Duodenal mucosa (tissue), 2 donors: ENCODE measurements at regions not wholly inside any gene's neighbourhood (a gene's known extent, or its start where the extent isn't known, plus 50 kb on each side); places are given as distances from the start of the nearest gene placed in this dataset.
"Not testable (repeated sequence)": the region's sequence is repeated elsewhere in the genome, so short reads cannot be mapped to it uniquely, and the experiment has no call there.

ENCODE experiments used
- H3K27ac ChIP-seq: one replicate; pipeline ENCODE4 v1.7.0; 2013; ENCODE audit warnings: low read depth, low read length
- H3K27me3 ChIP-seq, 2 donors: one replicate each; pipeline ENCODE4 v1.7.0; 2013; ENCODE audit warnings: low read length in 2 of 2, control low read depth in 1 of 2; ENCODE audit not compliant: insufficient read depth in 2 of 2, control insufficient read depth in 1 of 2
- H3K36me3 ChIP-seq, 2 donors: one replicate each; pipeline ENCODE4 v1.7.0; 2013; ENCODE audit warnings: low read length in 2 of 2, control low read depth in 1 of 2; ENCODE audit not compliant: insufficient read depth in 2 of 2, control insufficient read depth in 1 of 2
- H3K4me1 ChIP-seq, 2 donors: one replicate each; pipeline ENCODE4 v1.7.0; 2013; ENCODE audit warnings: low read length in 2 of 2, control low read depth in 1 of 2; ENCODE audit not compliant: insufficient read depth in 2 of 2, control insufficient read depth in 1 of 2
- H3K4me3 ChIP-seq, 2 donors: one replicate each; pipeline ENCODE4 v1.7.0; 2013; ENCODE audit warnings: low read length in 2 of 2, low read depth in 1 of 2
- H3K9ac ChIP-seq, 2 donors: one replicate each; pipeline ENCODE4 v1.7.0; 2013; ENCODE audit warnings: low read length in 2 of 2, low read depth in 1 of 2
- H3K9me3 ChIP-seq, 2 donors: one replicate each; pipeline ENCODE4 v1.7.0; 2013; ENCODE audit warnings: low read length in 2 of 2, control low read depth in 1 of 2; ENCODE audit not compliant: control insufficient read depth in 1 of 2

DNA sequence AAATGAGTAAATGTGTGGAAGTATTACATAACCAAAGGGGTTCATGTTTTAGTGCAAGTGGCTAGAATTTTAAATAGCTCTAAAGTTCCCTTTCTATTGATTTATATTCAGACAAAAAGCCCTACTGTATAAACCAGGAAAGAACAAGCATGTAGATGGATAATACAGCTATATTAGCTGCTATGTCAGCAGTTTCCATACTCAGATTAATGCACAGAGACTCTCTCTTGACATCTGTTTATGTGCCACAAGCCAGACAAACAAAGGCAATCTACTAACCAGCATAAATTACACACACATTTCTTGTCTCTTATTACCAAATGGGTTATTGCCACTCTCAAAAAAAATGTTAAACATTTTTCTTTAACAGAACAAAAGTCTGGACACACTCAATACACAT is 760.1 kb upstream of the NECTIN3 start:
- Histone ChIP-seq H3K27me3 (no peaks in the 10 kb centered on the region), H3K9me3 (no peaks in the 10 kb centered on the region), H3K36me3 (no peaks in the 10 kb centered on the region), H3K27ac (no peak overlapping the region), H3K4me1 (no peaks in the 10 kb centered on the region), H3K9ac (no peak overlapping the region), H3K4me3 (no peak overlapping the region)

DNA sequence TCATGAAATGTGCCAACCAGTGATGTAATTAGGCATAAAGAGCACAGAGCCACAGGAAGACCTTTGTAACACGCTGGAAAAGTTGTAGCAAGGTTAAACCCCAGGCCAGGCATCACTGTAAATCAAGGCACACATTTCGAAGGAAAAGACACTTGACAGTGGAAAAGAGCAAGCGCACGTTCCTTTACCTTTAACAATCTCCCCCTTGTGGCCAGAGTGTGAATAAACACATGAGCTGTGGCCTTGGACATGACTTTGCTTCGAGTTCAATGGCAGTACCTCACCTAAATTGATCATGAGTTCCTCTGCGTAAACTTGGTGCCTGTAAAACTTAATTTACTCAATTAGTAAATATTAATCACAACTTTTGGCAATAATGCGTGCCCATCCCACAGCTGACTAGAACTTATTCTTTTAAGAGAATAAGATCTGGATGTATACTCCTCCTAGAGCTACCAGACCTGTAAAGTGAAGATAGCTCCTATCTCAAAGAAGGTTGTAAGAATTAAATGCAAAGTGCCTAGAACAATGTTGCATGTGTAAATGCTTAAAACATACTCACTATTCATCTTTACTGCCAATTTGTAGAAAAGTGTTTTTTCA is 757.0 kb upstream of the NECTIN3 start:
- Histone ChIP-seq H3K27me3 (no peaks in the 10 kb centered on the region), H3K36me3 (no peaks in the 10 kb centered on the region), H3K9me3 (no peaks in the 10 kb centered on the region), H3K27ac (no peak overlapping the region), H3K4me3 (no peak overlapping the region), H3K4me1 (no peaks in the 10 kb centered on the region), H3K9ac (no peak overlapping the region)

DNA sequence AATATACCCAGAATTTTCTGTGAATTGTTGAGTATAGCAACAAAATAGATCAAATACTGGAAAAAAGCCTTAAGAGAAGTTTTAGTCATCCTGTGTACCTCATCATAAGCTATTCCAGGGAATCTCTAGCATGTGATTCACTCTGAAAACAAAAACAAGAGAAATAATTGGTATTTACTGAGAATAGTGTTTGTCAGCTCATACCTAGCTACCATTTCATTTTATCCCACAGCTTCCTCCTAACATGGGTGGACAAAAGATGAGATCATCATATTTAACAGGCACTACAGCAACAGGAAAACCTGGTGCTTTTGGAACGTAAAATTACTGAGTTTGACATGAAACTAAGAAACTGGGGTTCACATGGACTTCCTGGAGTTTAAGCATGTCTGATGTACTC is 753.5 kb upstream of the NECTIN3 start:
- Histone ChIP-seq H3K27me3 (no peaks in the 10 kb centered on the region), H3K36me3 (no peaks in the 10 kb centered on the region), H3K9me3 (no peaks in the 10 kb centered on the region), H3K27ac (no peak overlapping the region), H3K4me3 (no peak overlapping the region), H3K9ac (no peak overlapping the region), H3K4me1 (no peaks in the 10 kb centered on the region)

DNA sequence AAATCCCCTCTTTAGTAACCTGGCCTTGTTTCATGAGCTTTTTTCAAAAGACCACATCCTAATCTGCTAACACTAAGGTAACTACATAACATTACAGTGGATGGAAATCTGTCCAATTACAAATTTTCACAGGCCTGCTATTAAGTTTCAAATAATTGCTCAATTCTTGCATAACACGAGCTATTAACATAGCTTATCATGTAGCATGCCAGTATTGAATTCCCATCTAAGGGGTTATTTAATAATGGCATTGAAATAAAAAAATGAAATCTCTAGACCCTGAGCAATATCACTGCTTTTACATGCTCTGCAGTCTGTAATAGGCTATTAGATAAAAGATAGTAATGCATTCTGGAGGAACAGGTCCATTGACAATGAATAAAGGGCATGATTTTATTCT is 748.3 kb upstream of the NECTIN3 start:
- no peaks in the 10 kb centered on the region for H3K27me3 ChIP-seq
- H3K9ac ChIP-seq = no peak overlapping the region
- H3K36me3 ChIP-seq = no peaks in the 10 kb centered on the region
- no peak overlapping the region for H3K4me3 ChIP-seq
- no peaks in the 10 kb centered on the region for H3K4me1 ChIP-seq
- H3K27ac ChIP-seq = no peak overlapping the region
- H3K9me3 ChIP-seq = no peaks in the 10 kb centered on the region

DNA sequence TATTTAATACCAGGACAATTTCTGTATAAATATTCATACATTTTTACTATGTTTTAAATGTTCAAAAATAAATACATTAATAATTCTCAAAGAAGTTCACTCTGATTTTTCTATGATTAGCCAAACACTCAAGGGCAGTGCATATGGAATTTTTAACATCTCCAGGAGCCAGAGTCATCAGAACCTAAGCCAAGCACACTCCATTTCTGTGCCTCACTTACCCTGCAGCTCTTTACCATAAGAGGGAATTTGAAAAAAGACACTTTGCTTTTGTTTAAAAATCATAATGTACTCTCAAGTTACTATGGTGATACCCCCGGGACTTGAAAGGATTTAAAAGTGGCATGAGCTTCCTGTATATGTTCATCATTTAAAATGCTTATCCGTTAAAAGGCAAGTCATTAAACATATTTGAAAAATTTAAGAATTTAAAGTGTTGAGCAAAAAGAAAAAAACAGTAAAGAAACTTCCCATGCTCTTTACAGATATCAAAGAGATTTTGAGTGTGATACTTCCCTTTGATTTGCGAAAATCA is 747.4 kb upstream of the NECTIN3 start:
- Histone ChIP-seq H3K4me1 (no peaks in the 10 kb centered on the region), H3K36me3 (no peaks in the 10 kb centered on the region), H3K9ac (no peak overlapping the region), H3K4me3 (no peak overlapping the region), H3K27me3 (no peaks in the 10 kb centered on the region), H3K27ac (no peak overlapping the region), H3K9me3 (peaks cover 0 to 3% of the 10 kb centered on the region in 2 donors)

DNA sequence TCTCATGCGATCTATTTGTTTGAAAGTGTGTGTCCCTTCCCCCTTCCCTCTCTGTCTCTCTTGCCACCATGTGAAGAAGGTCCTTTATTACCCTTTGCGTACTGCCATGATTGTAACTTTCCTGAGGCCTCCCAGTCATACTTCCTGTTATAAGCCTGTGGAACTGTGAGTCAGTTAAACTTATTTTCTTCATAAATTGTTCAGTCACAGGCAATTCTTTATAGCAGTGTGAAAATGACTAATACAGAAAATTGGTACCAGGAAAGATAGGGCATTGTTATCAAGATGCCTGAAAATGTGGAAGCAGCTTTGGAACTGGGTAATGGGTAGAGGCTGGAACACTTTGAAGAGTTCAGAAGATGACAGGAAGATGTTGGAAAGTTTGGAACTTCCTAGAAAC is 743.7 kb upstream of the NECTIN3 start:
- Histone ChIP-seq H3K27me3 (no peaks in the 10 kb centered on the region), H3K4me1 (no peaks in the 10 kb centered on the region), H3K9me3 (peaks cover 0 to 3% of the 10 kb centered on the region in 2 donors), H3K9ac (no peak overlapping the region), H3K36me3 (no peaks in the 10 kb centered on the region), H3K4me3 (no peak overlapping the region), H3K27ac (no peak overlapping the region)

DNA sequence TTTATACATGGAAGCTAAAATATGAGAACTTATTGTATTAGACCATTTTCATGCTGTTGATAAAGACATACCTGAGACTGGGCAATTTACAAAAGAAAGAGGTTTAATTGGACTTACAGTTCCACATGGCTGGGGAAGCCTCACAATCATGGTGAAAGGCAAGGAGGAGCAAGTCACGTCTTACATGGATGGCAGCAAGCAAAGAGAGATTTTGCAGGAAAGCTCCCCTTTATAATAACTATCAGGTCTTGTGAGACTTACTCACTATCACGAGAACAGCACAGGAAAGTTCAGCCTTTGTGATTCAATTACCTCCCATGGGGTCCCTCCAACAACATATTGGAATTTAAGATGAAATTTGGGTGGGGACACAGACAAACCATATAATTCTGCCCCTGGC is 740.1 kb upstream of the NECTIN3 start:
- H3K27me3 ChIP-seq, H3K4me1 ChIP-seq, H3K4me3 ChIP-seq, H3K36me3 ChIP-seq, H3K9ac ChIP-seq, H3K27ac ChIP-seq, H3K9me3 ChIP-seq: not testable (repeated sequence)

DNA sequence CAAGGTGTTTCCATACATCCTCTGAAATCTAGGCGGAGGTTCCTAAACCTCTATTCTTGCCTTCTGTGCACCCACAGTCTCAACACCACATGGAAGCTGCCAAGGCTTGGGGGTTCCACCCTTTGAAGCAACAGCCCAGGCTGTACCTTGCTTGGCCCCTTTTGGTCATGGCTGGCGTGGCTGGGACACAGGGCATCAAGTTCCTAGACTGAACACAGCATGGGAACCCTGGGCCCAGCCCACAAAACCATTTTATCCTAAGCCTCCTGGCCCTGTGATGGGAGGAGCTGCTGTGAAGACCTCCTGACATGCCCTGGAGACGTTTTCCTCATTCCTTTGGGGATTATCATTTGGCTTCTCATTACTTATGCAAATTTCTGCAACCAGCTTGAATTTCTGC is 739.0 kb upstream of the NECTIN3 start:
- H3K4me1 ChIP-seq = no peaks in the 10 kb centered on the region
- H3K27me3 ChIP-seq = no peaks in the 10 kb centered on the region
- H3K4me3 ChIP-seq = no peak overlapping the region

DNA sequence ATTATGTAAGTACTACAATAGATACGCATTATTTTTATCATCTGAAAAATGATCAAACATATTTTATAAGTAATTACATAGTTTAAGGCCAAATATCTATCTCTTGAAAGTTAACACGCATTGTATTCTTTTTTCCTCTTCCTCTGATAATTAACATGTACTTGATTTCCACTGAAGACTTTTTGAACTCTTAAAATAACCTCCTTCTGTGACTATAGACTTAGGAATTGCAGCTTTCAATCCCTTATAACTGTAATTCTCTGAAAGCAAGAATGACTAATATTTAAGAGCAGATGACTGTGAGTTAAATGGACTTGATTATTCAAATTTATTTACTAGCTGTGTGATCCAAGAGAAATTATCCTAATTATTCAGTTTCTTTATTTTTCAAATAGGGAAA is 730.6 kb upstream of the NECTIN3 start:
- Histone ChIP-seq H3K9me3 (peaks cover 0 to 3% of the 10 kb centered on the region in 2 donors), H3K27ac (no peak overlapping the region), H3K4me3 (no peak overlapping the region), H3K36me3 (no peaks in the 10 kb centered on the region), H3K9ac (no peak overlapping the region), H3K27me3 (no peaks in the 10 kb centered on the region), H3K4me1 (no peaks in the 10 kb centered on the region)

More for the DNA sequence above, 739.0 kb upstream of the NECTIN3 start:
- H3K27ac ChIP-seq = no peak overlapping the region
- H3K36me3 ChIP-seq = no peaks in the 10 kb centered on the region
- H3K9me3 ChIP-seq = peaks cover 0 to 6% of the 10 kb centered on the region in 2 donors
- H3K9ac ChIP-seq = no peak overlapping the region

DNA sequence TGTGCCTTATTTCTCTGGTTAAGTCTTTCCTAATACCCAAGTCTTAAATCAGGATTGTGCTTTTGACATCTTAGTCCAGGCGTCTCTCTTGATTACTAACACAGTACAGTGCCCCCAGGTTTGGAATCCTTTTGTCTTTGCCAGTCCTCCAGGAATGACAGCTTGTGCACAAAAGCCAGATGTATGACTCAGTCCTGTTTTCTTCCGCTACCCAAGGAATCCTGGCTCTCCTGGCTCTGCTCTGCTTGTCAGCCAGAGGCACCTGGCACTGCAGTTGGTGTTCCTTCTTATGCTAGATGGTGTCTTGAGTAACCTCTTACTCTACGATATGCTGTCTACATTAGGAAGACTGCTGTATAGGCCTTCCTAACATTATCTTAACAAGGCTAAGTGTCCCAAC is 728.2 kb upstream of the NECTIN3 start:
- Histone ChIP-seq H3K4me3 (no peak overlapping the region), H3K27me3 (no peaks in the 10 kb centered on the region), H3K27ac (no peak overlapping the region), H3K9me3 (no peaks in the 10 kb centered on the region), H3K9ac (no peak overlapping the region), H3K36me3 (no peaks in the 10 kb centered on the region), H3K4me1 (no peaks in the 10 kb centered on the region)

DNA sequence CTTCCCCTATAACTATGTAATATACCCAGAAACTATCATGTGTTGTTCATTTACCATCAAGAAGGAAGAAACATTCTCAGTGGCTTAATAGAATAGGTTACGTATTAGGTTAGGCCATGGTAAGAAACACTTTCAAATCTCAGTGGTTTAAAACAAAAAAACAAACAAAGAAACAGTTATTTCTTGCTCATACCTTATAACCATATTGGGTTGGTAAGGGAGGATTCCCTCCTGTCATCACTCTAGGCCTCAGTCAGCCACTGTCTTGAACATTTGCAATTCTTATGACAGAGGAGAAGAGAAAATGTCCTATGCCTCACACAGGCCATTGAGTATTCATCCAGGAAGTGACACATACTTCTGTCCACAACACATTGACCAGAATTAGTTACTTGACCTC is 727.7 kb upstream of the NECTIN3 start:
- Histone ChIP-seq H3K9me3 (no peaks in the 10 kb centered on the region), H3K4me3 (no peak overlapping the region), H3K27ac (no peak overlapping the region), H3K9ac (no peak overlapping the region), H3K36me3 (no peaks in the 10 kb centered on the region), H3K4me1 (no peaks in the 10 kb centered on the region), H3K27me3 (no peaks in the 10 kb centered on the region)
